Upper lobe of right lung (tissue), 1 donor: ENCODE measurements at regions not wholly inside any gene's neighbourhood (a gene's known extent, or its start where the extent isn't known, plus 50 kb on each side); places are given as distances from the start of the nearest gene placed in this dataset.

ENCODE experiments used
- ATAC-seq: fragments of 200-7000 bp; cut with Tn5 transposase; one replicate; pipeline ENCODE4 v1.9.1; 2020; ENCODE audit warnings: mild to moderate bottlenecking, moderate library complexity
- DNase-seq: peaks from one replicate; pipeline ENCODE4 v3.0.0-alpha.2; 2020
- H3K27ac ChIP-seq: fragments of 200-600 bp; one replicate; pipeline ENCODE4 v1.8.0; 2022
- H3K27me3 ChIP-seq: fragments of 200-600 bp; one replicate; pipeline ENCODE4 v1.8.0; 2022; ENCODE audit warnings: mild to moderate bottlenecking
- H3K36me3 ChIP-seq: fragments of 200-600 bp; one replicate; pipeline ENCODE4 v1.8.0; 2022
- H3K4me1 ChIP-seq: fragments of 200-600 bp; one replicate; pipeline ENCODE4 v1.8.0; 2022
- H3K4me3 ChIP-seq: fragments of 200-600 bp; one replicate; pipeline ENCODE4 v1.8.0; 2022; ENCODE audit warnings: mild to moderate bottlenecking
- H3K9me3 ChIP-seq: fragments of 200-600 bp; one replicate; pipeline ENCODE4 v1.8.0; 2022
- CTCF ChIP-seq: fragments of 200-600 bp; IDR thresholded peaks from one replicate; pipeline ENCODE4 v1.8.0; 2022; ENCODE audit warnings: antibody characterized with exemption
- intact Hi-C: fragments of 100-400 bp; cut with DNase I; formaldehyde crosslinking; loops from one replicate; pipeline ENCODE4 v1.11.0; 2022
- donor health status: DM: no; HTN: yes; CAD: no; lungs with severe emphysema.

- intact Hi-C loops = no loop called here
- H3K4me3 ChIP-seq = no peak overlapping the region
- no peak for ATAC-seq
- DNase-seq = no peak
- H3K4me1 ChIP-seq = no peaks in the 10 kb centered on the region
- no peaks in the 10 kb centered on the region for H3K27me3 ChIP-seq
- TF ChIP-seq CTCF = no peak
- H3K9me3 ChIP-seq = no peaks in the 10 kb centered on the region
- no peaks in the 10 kb centered on the region for H3K36me3 ChIP-seq
- no peak overlapping the region for H3K27ac ChIP-seq
These were observed 70.1 kb upstream of the CNKSR3 start for GRCh38 chr6:154580397-154581135.

- DNase-seq = no peak
- Histone ChIP-seq H3K27ac (no peak overlapping the region), H3K27me3 (no peaks in the 10 kb centered on the region), H3K4me1 (no peaks in the 10 kb centered on the region), H3K4me3 (no peak overlapping the region), H3K36me3 (no peaks in the 10 kb centered on the region), H3K9me3 (no peaks in the 10 kb centered on the region)
- no peak for TF ChIP-seq CTCF
- ATAC-seq = no peak
- intact Hi-C loops = no loop called here
These were observed 72.2 kb upstream of the CNKSR3 start for GRCh38 chr6:154582696-154583095.

GRCh38 chr6:154583546-154584188 is 73.2 kb upstream of the CNKSR3 start:
- Histone ChIP-seq H3K4me1 (no peaks in the 10 kb centered on the region), H3K9me3 (no peaks in the 10 kb centered on the region), H3K4me3 (no peak overlapping the region), H3K27me3 (no peaks in the 10 kb centered on the region), H3K27ac (no peak overlapping the region), H3K36me3 (no peaks in the 10 kb centered on the region)
- ATAC-seq (no peak), DNase-seq (no peak)
- no peak for TF ChIP-seq CTCF
- intact Hi-C loops = no loop called here

GRCh38 chr6:154590756-154591155 is 80.3 kb upstream of the CNKSR3 start:
- no peak overlapping the region for H3K27ac ChIP-seq
- ATAC-seq (no peak), DNase-seq (no peak)
- H3K27me3 ChIP-seq = no peaks in the 10 kb centered on the region
- no peaks in the 10 kb centered on the region for H3K36me3 ChIP-seq
- H3K9me3 ChIP-seq = no peaks in the 10 kb centered on the region
- no peaks in the 10 kb centered on the region for H3K4me1 ChIP-seq
- intact Hi-C loops = no loop called here
- no peak for TF ChIP-seq CTCF
- no peak overlapping the region for H3K4me3 ChIP-seq

GRCh38 chr6:154591234-154591633 is 80.7 kb upstream of the CNKSR3 start:
- Histone ChIP-seq H3K36me3 (no peaks in the 10 kb centered on the region), H3K27ac (no peak overlapping the region), H3K27me3 (no peaks in the 10 kb centered on the region), H3K4me1 (no peaks in the 10 kb centered on the region), H3K4me3 (no peak overlapping the region), H3K9me3 (no peaks in the 10 kb centered on the region)
- DNase-seq (no peak), ATAC-seq (no peak)
- intact Hi-C loops = no loop called here
- no peak for TF ChIP-seq CTCF
